ENCODE measurements at regions not wholly inside any gene's neighbourhood (a gene's known extent, or its start where the extent isn't known, plus 50 kb on each side); places are given as distances from the start of the nearest gene placed in this dataset.
A peak's percentile ranks its signal among the peaks of the same experiment; 100 is the strongest.

- CTCF ChIA-PET (ENCODE audit: partially characterized antibody), result interaction anchor here (1.0 to 1.3 kb wide), 4 partner anchors 11 to 286 kb away, joined by 3 read pairs; no protein-coding TSS in a partner anchor
- 69% methylated on average over 5 of the region's 5 CpGs; no CpG with 5 or more reads in 1 of the 2 experiments for WGBS, 2 experiments (ENCODE audit: extremely low coverage in 1 of 2, insufficient coverage in 1 of 2, insufficient read length in 1 of 2, insufficient replicate concordance in 2 of 2, low coverage in 1 of 2, low lambda C conversion rate in 2 of 2, missing lambda C conversion rate in 1 of 2)
- TF ChIP-seq, protein P1, sequence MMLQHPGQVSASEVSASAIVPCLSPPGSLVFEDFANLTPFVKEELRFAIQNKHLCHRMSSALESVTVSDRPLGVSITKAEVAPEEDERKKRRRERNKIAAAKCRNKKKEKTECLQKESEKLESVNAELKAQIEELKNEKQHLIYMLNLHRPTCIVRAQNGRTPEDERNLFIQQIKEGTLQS (IDR thresholded peaks at IDR 0.05; ENCODE audit: insufficient read depth, low read depth, low read length), result no peak
These were observed 352.7 kb upstream of the SLC39A10 start for GRCh38 chr2:195304310-195304709.

More at GRCh38 chr2:195304310-195304709, 352.7 kb upstream of the SLC39A10 start:
- Histone ChIP-seq H2AK5ac (ENCODE audit: low read depth, low read length) (no peak overlapping the region), H2BK120ac (replicated peaks; ENCODE audit: low read depth, low read length) (no peak overlapping the region), H3K14ac (ENCODE audit: insufficient read length) (no peak overlapping the region), H3K27ac (ENCODE audit: low read depth, low read length) (no peak overlapping the region), H2BK15ac (ENCODE audit: low read length) (no peak overlapping the region), H2BK5ac (ENCODE audit: low read depth, low read length) (no peak overlapping the region), H3K4me1 (replicated peaks in 1 of 4; ENCODE audit: control insufficient read depth in 3 of 4, insufficient read depth in 4 of 4, low read length in 3 of 4) (peaks cover 0 to 4% (median 1%) of the 10 kb centered on the region in 4 experiments; a peak in 3 of 7 replicates), H4K5ac (ENCODE audit: insufficient read length, low read depth, low read length) (no peak overlapping the region), H4K20me1 (replicated peaks in 1 of 2; ENCODE audit: control insufficient read depth in 1 of 2, insufficient read depth in 2 of 2, low read length in 2 of 2) (no peaks in the 10 kb centered on the region), H3K23ac (ENCODE audit: insufficient read length) (no peak overlapping the region), H3K4ac (replicated peaks; ENCODE audit: insufficient read length, low read depth, low read length) (no peak overlapping the region), H3K79me1 (ENCODE audit: low read depth, low read length) (no peaks in the 10 kb centered on the region), H2AFZ (ENCODE audit: low read length) (no peak overlapping the region), H2BK20ac (ENCODE audit: low read length) (no peak overlapping the region), H3K27me3 (replicated peaks in 1 of 4; ENCODE audit: control insufficient read depth in 3 of 4, extremely low read depth in 1 of 4, insufficient read depth in 3 of 4, low read length in 3 of 4) (no peaks in the 10 kb centered on the region), H2BK12ac (ENCODE audit: low read depth, low read length) (no peak overlapping the region), H3K56ac (replicated peaks; ENCODE audit: insufficient read length, low read depth, low read length) (no peak overlapping the region), H3K23me2 (ENCODE audit: low read depth, low read length) (no peaks in the 10 kb centered on the region; the same call in 1 of the 2 replicates), H4K8ac (ENCODE audit: extremely low read depth, insufficient read depth, low read length) (no peak overlapping the region), H3K36me3 (ENCODE audit: control insufficient read depth in 2 of 4, insufficient read depth in 4 of 4, low read length in 3 of 4) (no peaks in the 10 kb centered on the region), H4K91ac (replicated peaks; ENCODE audit: insufficient read length, low read length) (no peak overlapping the region), H3K4me2 (ENCODE audit: insufficient read depth in 1 of 2, low read depth in 2 of 2, low read length in 2 of 2) (no peak overlapping the region), H3K9me3 (ENCODE audit: insufficient read depth in 2 of 2, low read depth in 1 of 2, low read length in 1 of 2) (no peaks in the 10 kb centered on the region), H3K9ac (replicated peaks in 1 of 4; ENCODE audit: extremely low read depth in 1 of 4, low read depth in 3 of 4, low read length in 3 of 4) (no peak overlapping the region), H3K79me2 (ENCODE audit: control insufficient read depth in 1 of 2, insufficient read depth in 2 of 2, low read length in 2 of 2) (no peaks in the 10 kb centered on the region), H3K18ac (ENCODE audit: extremely low read depth, low read length) (no peak overlapping the region), H3K4me3 (ENCODE audit: extremely low read depth in 1 of 4, insufficient read depth in 2 of 4, low read depth in 3 of 4, low read length in 4 of 4) (no peak overlapping the region)
- POLR2A ChIA-PET (ENCODE audit: partially characterized antibody), result no interaction called here
- peak; percentile 13 to 49 for DNase-seq (ENCODE audit: low read depth in 1 of 2, low spot score in 2 of 2)
- peak; percentile 19 for FAIRE-seq
